ENCODE measurements at regions not wholly inside any gene's neighbourhood (a gene's known extent, or its start where the extent isn't known, plus 50 kb on each side); places are given as distances from the start of the nearest gene placed in this dataset.

GRCh38 chr3:8218353-8218940 lies 283.2 kb upstream of the LMCD1 start:
- no peaks in the 10 kb centered on the region for H3K27me3 Mint-ChIP-seq
- H3K27me3 ChIP-seq (ENCODE audit: control insufficient read depth, insufficient read depth, low read length) = no peaks in the 10 kb centered on the region
- no peak overlapping the region for H3K4me3 Mint-ChIP-seq
- no peak overlapping the region for H3K4me3 ChIP-seq (ENCODE audit: low read depth, low read length)
- DNase-seq = no peak
- ATAC-seq (ENCODE audit: low read depth in 2 of 2) = no peak
- no peaks in the 10 kb centered on the region for H3K4me1 ChIP-seq (ENCODE audit: control insufficient read depth, insufficient read depth, low read length, poor library complexity, severe bottlenecking)
- H3K4me1 Mint-ChIP-seq = no peaks in the 10 kb centered on the region
- no peak overlapping the region for H3K27ac ChIP-seq (ENCODE audit: insufficient read depth, low read length, poor library complexity, severe bottlenecking)
- H3K27ac Mint-ChIP-seq = no peak overlapping the region
- H3K9me3 Mint-ChIP-seq = peaks cover 0 to 1% (median 0%) of the 10 kb centered on the region in 7 donors
- H3K36me3 ChIP-seq (ENCODE audit: control insufficient read depth, insufficient read depth, low read length) = no peaks in the 10 kb centered on the region
- no peaks in the 10 kb centered on the region for H3K36me3 Mint-ChIP-seq
- no peaks in the 10 kb centered on the region for H3K9me3 ChIP-seq (ENCODE audit: control insufficient read depth in 2 of 2, low read length in 2 of 2)

GRCh38 chr3:8220291-8220690 lies 281.3 kb upstream of the LMCD1 start:
- H3K27me3 Mint-ChIP-seq = no peaks in the 10 kb centered on the region
- no peak overlapping the region for H3K27ac ChIP-seq (ENCODE audit: insufficient read depth, low read length, poor library complexity, severe bottlenecking)
- no peaks in the 10 kb centered on the region for H3K27me3 ChIP-seq (ENCODE audit: control insufficient read depth, insufficient read depth, low read length)
- no peak overlapping the region for H3K27ac Mint-ChIP-seq
- no peaks in the 10 kb centered on the region for H3K36me3 ChIP-seq (ENCODE audit: control insufficient read depth, insufficient read depth, low read length)
- H3K4me1 ChIP-seq (ENCODE audit: control insufficient read depth, insufficient read depth, low read length, poor library complexity, severe bottlenecking) = no peaks in the 10 kb centered on the region
- H3K36me3 Mint-ChIP-seq = no peaks in the 10 kb centered on the region
- H3K4me1 Mint-ChIP-seq = no peaks in the 10 kb centered on the region
- H3K4me3 Mint-ChIP-seq = no peak overlapping the region
- no peaks in the 10 kb centered on the region for H3K9me3 ChIP-seq (ENCODE audit: control insufficient read depth in 2 of 2, low read length in 2 of 2)
- H3K9me3 Mint-ChIP-seq = no peaks in the 10 kb centered on the region
- no peak for ATAC-seq (ENCODE audit: low read depth in 2 of 2)
- no peak for DNase-seq
- no peak overlapping the region for H3K4me3 ChIP-seq (ENCODE audit: low read depth, low read length)

DNA sequence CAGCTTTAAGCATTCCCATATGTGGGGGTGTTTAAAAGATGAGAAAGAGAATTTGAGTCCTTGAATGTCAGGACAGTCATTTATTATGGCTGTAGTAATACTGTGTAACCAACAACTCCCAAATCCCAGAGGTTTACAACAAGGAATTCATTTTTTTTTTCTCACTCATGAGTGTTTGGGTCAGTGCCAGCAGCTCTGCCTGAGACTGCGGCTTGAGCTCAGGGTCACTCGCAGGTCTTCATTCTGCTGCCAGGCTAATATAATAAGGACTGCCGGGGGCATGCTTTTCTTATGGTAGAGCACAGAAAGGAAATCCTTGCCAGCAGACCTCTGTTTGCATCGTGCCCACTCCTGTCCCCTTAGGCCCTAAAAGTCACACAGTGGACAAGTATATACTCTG lies 277.9 kb upstream of the LMCD1 start:
- Mint-ChIP-seq H3K36me3 (no peaks in the 10 kb centered on the region), H3K4me1 (no peaks in the 10 kb centered on the region), H3K4me3 (no peak overlapping the region), H3K27me3 (no peaks in the 10 kb centered on the region), H3K9me3 (no peaks in the 10 kb centered on the region), H3K27ac (no peak overlapping the region)
- no peak overlapping the region for H3K27ac ChIP-seq (ENCODE audit: insufficient read depth, low read length, poor library complexity, severe bottlenecking)
- H3K9me3 ChIP-seq (ENCODE audit: control insufficient read depth in 2 of 2, low read length in 2 of 2) = no peaks in the 10 kb centered on the region
- no peak overlapping the region for H3K4me3 ChIP-seq (ENCODE audit: low read depth, low read length)
- no peak for DNase-seq
- H3K27me3 ChIP-seq (ENCODE audit: control insufficient read depth, insufficient read depth, low read length) = no peaks in the 10 kb centered on the region
- H3K36me3 ChIP-seq (ENCODE audit: control insufficient read depth, insufficient read depth, low read length) = no peaks in the 10 kb centered on the region
- no peaks in the 10 kb centered on the region for H3K4me1 ChIP-seq (ENCODE audit: control insufficient read depth, insufficient read depth, low read length, poor library complexity, severe bottlenecking)
- no peak for ATAC-seq (ENCODE audit: low read depth in 2 of 2)

GRCh38 chr3:8224941-8225340 lies 276.7 kb upstream of the LMCD1 start:
- no peaks in the 10 kb centered on the region for H3K36me3 ChIP-seq (ENCODE audit: control insufficient read depth, insufficient read depth, low read length)
- DNase-seq (no peak), ATAC-seq (ENCODE audit: low read depth in 2 of 2) (no peak)
- no peaks in the 10 kb centered on the region for H3K27me3 ChIP-seq (ENCODE audit: control insufficient read depth, insufficient read depth, low read length)
- Mint-ChIP-seq H3K4me1 (no peaks in the 10 kb centered on the region), H3K9me3 (no peaks in the 10 kb centered on the region), H3K36me3 (no peaks in the 10 kb centered on the region), H3K27ac (no peak overlapping the region), H3K27me3 (no peaks in the 10 kb centered on the region), H3K4me3 (no peak overlapping the region)
- H3K4me1 ChIP-seq (ENCODE audit: control insufficient read depth, insufficient read depth, low read length, poor library complexity, severe bottlenecking) = no peaks in the 10 kb centered on the region
- no peak overlapping the region for H3K27ac ChIP-seq (ENCODE audit: insufficient read depth, low read length, poor library complexity, severe bottlenecking)
- no peak overlapping the region for H3K4me3 ChIP-seq (ENCODE audit: low read depth, low read length)
- H3K9me3 ChIP-seq (ENCODE audit: control insufficient read depth in 2 of 2, low read length in 2 of 2) = no peaks in the 10 kb centered on the region

- Histone ChIP-seq H3K36me3 (ENCODE audit: control insufficient read depth, insufficient read depth, low read length) (no peaks in the 10 kb centered on the region), H3K4me1 (ENCODE audit: control insufficient read depth, insufficient read depth, low read length, poor library complexity, severe bottlenecking) (no peaks in the 10 kb centered on the region), H3K9me3 (ENCODE audit: control insufficient read depth in 2 of 2, low read length in 2 of 2) (no peaks in the 10 kb centered on the region), H3K27me3 (ENCODE audit: control insufficient read depth, insufficient read depth, low read length) (no peaks in the 10 kb centered on the region), H3K4me3 (ENCODE audit: low read depth, low read length) (no peak overlapping the region), H3K27ac (ENCODE audit: insufficient read depth, low read length, poor library complexity, severe bottlenecking) (no peak overlapping the region)
- no peak overlapping the region for H3K27ac Mint-ChIP-seq
- DNase-seq (no peak), ATAC-seq (ENCODE audit: low read depth in 2 of 2) (no peak)
- H3K36me3 Mint-ChIP-seq = no peaks in the 10 kb centered on the region
- no peaks in the 10 kb centered on the region for H3K4me1 Mint-ChIP-seq
- H3K4me3 Mint-ChIP-seq = no peak overlapping the region
- peaks cover 10% of the 10 kb centered on the region for H3K27me3 Mint-ChIP-seq
- peaks cover 0 to 3% (median 0%) of the 10 kb centered on the region in 7 donors for H3K9me3 Mint-ChIP-seq
These were observed 267.7 kb upstream of the LMCD1 start for GRCh38 chr3:8233938-8234337.

GRCh38 chr3:8236264-8236663 lies 265.4 kb upstream of the LMCD1 start:
- no peaks in the 10 kb centered on the region for H3K4me1 Mint-ChIP-seq
- no peak for ATAC-seq (ENCODE audit: low read depth in 2 of 2)
- Histone ChIP-seq H3K4me3 (ENCODE audit: low read depth, low read length) (no peak overlapping the region), H3K27me3 (ENCODE audit: control insufficient read depth, insufficient read depth, low read length) (no peaks in the 10 kb centered on the region), H3K27ac (ENCODE audit: insufficient read depth, low read length, poor library complexity, severe bottlenecking) (no peak overlapping the region), H3K36me3 (ENCODE audit: control insufficient read depth, insufficient read depth, low read length) (no peaks in the 10 kb centered on the region), H3K4me1 (ENCODE audit: control insufficient read depth, insufficient read depth, low read length, poor library complexity, severe bottlenecking) (no peaks in the 10 kb centered on the region), H3K9me3 (ENCODE audit: control insufficient read depth in 2 of 2, low read length in 2 of 2) (no peaks in the 10 kb centered on the region)
- H3K27ac Mint-ChIP-seq = no peak overlapping the region
- peaks cover 0 to 3% (median 0%) of the 10 kb centered on the region in 7 donors for H3K9me3 Mint-ChIP-seq
- H3K36me3 Mint-ChIP-seq = no peaks in the 10 kb centered on the region
- no peak for DNase-seq
- peaks cover 9% of the 10 kb centered on the region for H3K27me3 Mint-ChIP-seq
- no peak overlapping the region for H3K4me3 Mint-ChIP-seq

DNA sequence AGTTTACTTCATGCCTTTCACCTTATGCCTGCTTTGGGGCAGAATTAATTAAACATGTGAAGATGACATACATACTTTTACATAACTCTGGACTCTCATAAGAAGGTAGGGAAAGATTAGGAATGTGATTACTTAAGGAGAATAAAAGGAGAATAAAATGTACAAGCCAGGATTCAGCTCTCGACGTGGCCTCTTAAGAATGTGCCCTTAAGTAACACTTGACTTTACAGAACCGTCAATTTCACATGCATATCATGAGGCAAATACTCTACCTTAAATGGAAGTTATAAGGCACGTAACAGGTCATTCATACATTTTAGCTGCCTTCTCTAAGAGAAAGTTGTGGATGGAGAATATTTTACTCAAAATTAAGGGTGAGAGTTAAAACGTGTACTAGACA lies 263.7 kb upstream of the LMCD1 start:
- no peaks in the 10 kb centered on the region for H3K4me1 ChIP-seq (ENCODE audit: control insufficient read depth, insufficient read depth, low read length, poor library complexity, severe bottlenecking)

DNA sequence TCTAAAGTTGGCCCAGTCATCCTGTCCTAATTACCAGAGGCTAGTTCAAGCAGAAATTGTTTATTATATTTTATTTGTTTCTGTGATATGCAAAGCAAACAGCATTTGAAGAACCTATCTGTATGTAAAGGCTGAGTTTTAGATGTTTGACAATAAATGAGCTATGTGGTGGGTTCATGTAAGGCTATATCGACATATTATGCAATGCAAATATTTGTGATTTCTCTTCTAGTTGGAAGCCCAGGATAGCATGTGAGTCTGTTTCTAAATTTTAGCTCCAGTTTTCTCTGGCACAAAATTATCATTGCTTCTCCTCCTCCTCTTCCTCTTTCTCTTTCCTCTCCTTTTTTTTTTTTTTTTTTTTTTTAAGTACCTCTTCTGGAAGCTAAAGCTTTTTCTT lies 263.2 kb upstream of the LMCD1 start:
- ATAC-seq (ENCODE audit: low read depth in 2 of 2) = no peak
- Histone ChIP-seq H3K27me3 (ENCODE audit: control insufficient read depth, insufficient read depth, low read length) (peaks cover 2% of the 10 kb centered on the region), H3K9me3 (ENCODE audit: control insufficient read depth in 2 of 2, low read length in 2 of 2) (no peaks in the 10 kb centered on the region), H3K27ac (ENCODE audit: insufficient read depth, low read length, poor library complexity, severe bottlenecking) (no peak overlapping the region), H3K4me1 (ENCODE audit: control insufficient read depth, insufficient read depth, low read length, poor library complexity, severe bottlenecking) (no peaks in the 10 kb centered on the region), H3K4me3 (ENCODE audit: low read depth, low read length) (no peak overlapping the region), H3K36me3 (ENCODE audit: control insufficient read depth, insufficient read depth, low read length) (no peaks in the 10 kb centered on the region)
- Mint-ChIP-seq H3K4me1 (no peaks in the 10 kb centered on the region), H3K27ac (no peak overlapping the region), H3K4me3 (no peak overlapping the region), H3K27me3 (peaks cover 9% of the 10 kb centered on the region), H3K9me3 (peaks cover 0 to 6% (median 0%) of the 10 kb centered on the region in 7 donors), H3K36me3 (no peaks in the 10 kb centered on the region)
- no peak for DNase-seq

More for the DNA sequence above, 263.7 kb upstream of the LMCD1 start:
- DNase-seq = no peak
- Mint-ChIP-seq H3K4me1 (no peaks in the 10 kb centered on the region), H3K9me3 (peaks cover 0 to 6% (median 0%) of the 10 kb centered on the region in 7 donors), H3K36me3 (no peaks in the 10 kb centered on the region), H3K4me3 (no peak overlapping the region), H3K27me3 (peaks cover 9% of the 10 kb centered on the region), H3K27ac (no peak overlapping the region)
- ATAC-seq (ENCODE audit: low read depth in 2 of 2) = no peak
- Histone ChIP-seq H3K27ac (ENCODE audit: insufficient read depth, low read length, poor library complexity, severe bottlenecking) (no peak overlapping the region), H3K36me3 (ENCODE audit: control insufficient read depth, insufficient read depth, low read length) (no peaks in the 10 kb centered on the region), H3K27me3 (ENCODE audit: control insufficient read depth, insufficient read depth, low read length) (no peaks in the 10 kb centered on the region), H3K9me3 (ENCODE audit: control insufficient read depth in 2 of 2, low read length in 2 of 2) (no peaks in the 10 kb centered on the region), H3K4me3 (ENCODE audit: low read depth, low read length) (no peak overlapping the region)
